ENCODE measurements at regions not wholly inside any gene's neighbourhood (a gene's known extent, or its start where the extent isn't known, plus 50 kb on each side); places are given as distances from the start of the nearest gene placed in this dataset.

GRCh38 chr6:163952005-163952404 lies 537.5 kb downstream of the QKI start:
- intact Hi-C loops (cut with DNase I; ENCODE audit: low total_unique reads) (no loop called here), in situ Hi-C loops (cut with MboI; ENCODE audit: low pct_ligation_motif_present in 1 of 4, low pct_unique_long_range_greater_than_20kb in 1 of 4, low sequenced_read_pairs in 3 of 4) (loop anchor here in 3 of 4 donors (10.0 to 25.0 kb wide), 3 partner anchors 515 to 527 kb away; no protein-coding TSS in a partner anchor)

GRCh38 chr6:163951326-163951725 lies 536.8 kb downstream of the QKI start:
- no peak for DNase-seq
- Histone ChIP-seq H3K9me3 (no peaks in the 10 kb centered on the region), H3K27ac (no peak overlapping the region), H3K4me3 (no peak overlapping the region), H3K4me1 (peaks cover 0 to 3% (median 0%) of the 10 kb centered on the region in 4 donors), H3K36me3 (no peaks in the 10 kb centered on the region), H3K27me3 (no peaks in the 10 kb centered on the region)
- intact Hi-C loops (cut with DNase I; ENCODE audit: low total_unique reads), result no loop called here
- in situ Hi-C loops (cut with MboI; ENCODE audit: low pct_ligation_motif_present in 1 of 4, low pct_unique_long_range_greater_than_20kb in 1 of 4, low sequenced_read_pairs in 3 of 4), result loop anchor here in 3 of 4 donors (10.0 to 25.0 kb wide), 3 partner anchors 514 to 527 kb away; no protein-coding TSS in a partner anchor
- 89 to 93% methylated on average over 5 of the region's 5 CpGs for WGBS, 2 donors (ENCODE audit: low coverage in 1 of 2)
- TF ChIP-seq EP300 (IDR thresholded peaks at IDR 0.05; ENCODE audit: low read depth) (no peak), POLR2AphosphoS5 (IDR thresholded peaks at IDR 0.05) (no peak), POLR2A (IDR thresholded peaks at IDR 0.05) (no peak), CTCF (IDR thresholded peaks at IDR 0.05) (no peak)

More at GRCh38 chr6:163952005-163952404, 537.5 kb downstream of the QKI start:
- peaks cover 0 to 4% (median 0%) of the 10 kb centered on the region in 4 donors for H3K4me1 ChIP-seq
- H3K4me3 ChIP-seq, result no peak overlapping the region
- WGBS, 2 donors (ENCODE audit: low coverage in 1 of 2), result 72 to 85% methylated on average over 2 to 6 of the region's 6 CpGs
- H3K27me3 ChIP-seq, result no peaks in the 10 kb centered on the region
- no peaks in the 10 kb centered on the region for H3K9me3 ChIP-seq
- no peak for DNase-seq
- no peaks in the 10 kb centered on the region for H3K36me3 ChIP-seq
- TF ChIP-seq POLR2A (IDR thresholded peaks at IDR 0.05) (no peak), CTCF (IDR thresholded peaks at IDR 0.05) (no peak), EP300 (IDR thresholded peaks at IDR 0.05; ENCODE audit: low read depth) (no peak), POLR2AphosphoS5 (IDR thresholded peaks at IDR 0.05) (no peak)
- H3K27ac ChIP-seq, result no peak overlapping the region

- Histone ChIP-seq H3K27me3 (no peaks in the 10 kb centered on the region), H3K9me3 (no peaks in the 10 kb centered on the region), H3K36me3 (no peaks in the 10 kb centered on the region), H3K4me3 (no peak overlapping the region), H3K4me1 (no peaks in the 10 kb centered on the region), H3K27ac (no peak overlapping the region)
- TF ChIP-seq EP300 (IDR thresholded peaks at IDR 0.05; ENCODE audit: low read depth) (no peak), POLR2AphosphoS5 (IDR thresholded peaks at IDR 0.05) (no peak), POLR2A (IDR thresholded peaks at IDR 0.05) (no peak), CTCF (IDR thresholded peaks at IDR 0.05) (no peak)
- intact Hi-C loops (cut with DNase I; ENCODE audit: low total_unique reads) (no loop called here), in situ Hi-C loops (cut with MboI; ENCODE audit: low pct_ligation_motif_present in 1 of 4, low pct_unique_long_range_greater_than_20kb in 1 of 4, low sequenced_read_pairs in 3 of 4) (loop anchor here in 3 of 4 donors (10.0 to 25.0 kb wide), 3 partner anchors 513 to 525 kb away; no protein-coding TSS in a partner anchor)
- DNase-seq, result no peak
- 63 to 64% methylated on average over 3 of the region's 3 CpGs for WGBS, 2 donors (ENCODE audit: low coverage in 1 of 2)
Measured at GRCh38 chr6:163950159-163950558, 535.6 kb downstream of the QKI start.

- intact Hi-C loops (cut with DNase I; ENCODE audit: low total_unique reads), result no loop called here
- Histone ChIP-seq H3K4me1 (no peaks in the 10 kb centered on the region), H3K4me3 (no peak overlapping the region), H3K27me3 (no peaks in the 10 kb centered on the region), H3K27ac (no peak overlapping the region), H3K9me3 (no peaks in the 10 kb centered on the region), H3K36me3 (no peaks in the 10 kb centered on the region)
- no peak for DNase-seq
- in situ Hi-C loops (cut with MboI; ENCODE audit: low pct_ligation_motif_present in 1 of 4, low pct_unique_long_range_greater_than_20kb in 1 of 4, low sequenced_read_pairs in 3 of 4), result no loop called here
- WGBS, 2 donors (ENCODE audit: low coverage in 1 of 2), result 79% methylated on average over 4 of the region's 4 CpGs; no CpG with 5 or more reads in 1 of the 2 donors
- TF ChIP-seq POLR2A (IDR thresholded peaks at IDR 0.05) (no peak), CTCF (IDR thresholded peaks at IDR 0.05) (no peak), POLR2AphosphoS5 (IDR thresholded peaks at IDR 0.05) (no peak), EP300 (IDR thresholded peaks at IDR 0.05; ENCODE audit: low read depth) (no peak)
Measured at GRCh38 chr6:163949431-163949830, 534.9 kb downstream of the QKI start.
